ENCODE measurements at regions not wholly inside any gene's neighbourhood (a gene's known extent, or its start where the extent isn't known, plus 50 kb on each side); places are given as distances from the start of the nearest gene placed in this dataset.
A peak's percentile ranks its signal among the peaks of the same experiment; 100 is the strongest.
"Not testable (repeated sequence)": the region's sequence is repeated elsewhere in the genome, so short reads cannot be mapped to it uniquely, and the experiment has no call there.

GRCh38 chr22:22168941-22169867 is 75.4 kb upstream of the VPREB1 start:
- DNase-seq (ENCODE audit: low read depth in 2 of 2, low spot score in 1 of 2): no peak

- DNase-seq (ENCODE audit: low read depth in 2 of 2, low spot score in 1 of 2): no peak
These were observed 76.2 kb upstream of the VPREB1 start for GRCh38 chr22:22168190-22168940.

GRCh38 chr22:22167791-22168189 is 76.8 kb upstream of the VPREB1 start:
- DNase-seq (ENCODE audit: low read depth in 2 of 2, low spot score in 1 of 2): no peak

GRCh38 chr22:22166941-22167713 is 77.5 kb upstream of the VPREB1 start:
- no peak for DNase-seq (ENCODE audit: low read depth in 2 of 2, low spot score in 1 of 2)

- no peak for DNase-seq (ENCODE audit: low read depth in 2 of 2, low spot score in 1 of 2)
These were observed 78.5 kb upstream of the VPREB1 start for GRCh38 chr22:22165936-22166710.

- DNase-seq (ENCODE audit: low read depth in 2 of 2, low spot score in 1 of 2): no peak
These were observed 79.9 kb upstream of the VPREB1 start for GRCh38 chr22:22164541-22165272.

- no peak for DNase-seq (ENCODE audit: low read depth in 2 of 2, low spot score in 1 of 2)
These were observed 82.4 kb upstream of the VPREB1 start for GRCh38 chr22:22161924-22162851.

- not testable (repeated sequence) for DNase-seq (ENCODE audit: low read depth in 2 of 2, low spot score in 1 of 2)
These were observed 83.8 kb upstream of the VPREB1 start for GRCh38 chr22:22160768-22161167.

- no peak for DNase-seq (ENCODE audit: low read depth in 2 of 2, low spot score in 1 of 2)
These were observed 85.2 kb upstream of the VPREB1 start for GRCh38 chr22:22159384-22159783.

- no peak for DNase-seq (ENCODE audit: low read depth in 2 of 2, low spot score in 1 of 2)
These were observed 85.6 kb upstream of the VPREB1 start for GRCh38 chr22:22158965-22159364.

- no peak for DNase-seq (ENCODE audit: low read depth in 2 of 2, low spot score in 1 of 2)
These were observed 86.3 kb upstream of the VPREB1 start for GRCh38 chr22:22158207-22158816.

- no peak for DNase-seq (ENCODE audit: low read depth in 2 of 2, low spot score in 1 of 2)
These were observed 87.2 kb upstream of the VPREB1 start for GRCh38 chr22:22157348-22157725.

- DNase-seq (ENCODE audit: low read depth in 2 of 2, low spot score in 1 of 2): peak in 1 of 2 donors; percentile 14
These were observed 87.8 kb upstream of the VPREB1 start for GRCh38 chr22:22156716-22157347.

- no peak for DNase-seq (ENCODE audit: low read depth in 2 of 2, low spot score in 1 of 2)
These were observed 88.3 kb upstream of the VPREB1 start for GRCh38 chr22:22156348-22156715.

GRCh38 chr22:22155607-22156006 is 89.0 kb upstream of the VPREB1 start:
- no peak for DNase-seq (ENCODE audit: low read depth in 2 of 2, low spot score in 1 of 2)

- no peak for DNase-seq (ENCODE audit: low read depth in 2 of 2, low spot score in 1 of 2)
These were observed 89.4 kb upstream of the VPREB1 start for GRCh38 chr22:22155146-22155545.

GRCh38 chr22:22154040-22154439 is 90.5 kb upstream of the VPREB1 start:
- DNase-seq (ENCODE audit: low read depth in 2 of 2, low spot score in 1 of 2): no peak

- no peak for DNase-seq (ENCODE audit: low read depth in 2 of 2, low spot score in 1 of 2)
These were observed 93.3 kb upstream of the VPREB1 start for GRCh38 chr22:22151308-22151707.
